Thymus (tissue), 11 donors: ENCODE measurements at regions not wholly inside any gene's neighbourhood (a gene's known extent, or its start where the extent isn't known, plus 50 kb on each side); places are given as distances from the start of the nearest gene placed in this dataset.

Experiments
- DNase-seq, 9 donors: peaks; one replicate each; pipeline ENCODE4 v3.0.0-alpha.2; 2013; ENCODE audit warnings: low spot score in 9 of 9, low read depth in 6 of 9, missing footprints in 1 of 9
- H3K27ac ChIP-seq, 2 donors: one replicate each; pipeline ENCODE4 v1.5.1; 2013; ENCODE audit warnings: control low read depth in 1 of 2, low read depth in 1 of 2, low read length in 1 of 2, mild to moderate bottlenecking in 1 of 2, moderate library complexity in 1 of 2
- H3K27me3 ChIP-seq, 2 donors: one replicate each; pipeline ENCODE4 v1.5.1; 2013; ENCODE audit warnings: low read length in 1 of 2; ENCODE audit not compliant: control insufficient read depth in 2 of 2, insufficient read depth in 1 of 2
- H3K36me3 ChIP-seq, 2 donors: one replicate each; pipeline ENCODE4 v1.5.1; 2013; ENCODE audit warnings: low read length in 1 of 2, mild to moderate bottlenecking in 1 of 2, moderate library complexity in 1 of 2; ENCODE audit not compliant: control insufficient read depth in 2 of 2, insufficient read depth in 2 of 2
- H3K4me1 ChIP-seq, 2 donors: one replicate each; pipeline ENCODE4 v1.5.1; 2013; ENCODE audit warnings: low read length in 2 of 2; ENCODE audit not compliant: control insufficient read depth in 2 of 2, insufficient read depth in 2 of 2
- H3K4me3 ChIP-seq, 2 donors: one replicate each; pipeline ENCODE4 v1.5.1; 2013; ENCODE audit warnings: low read length in 2 of 2, control low read depth in 1 of 2, mild to moderate bottlenecking in 1 of 2
- H3K9me3 ChIP-seq, 2 donors: one replicate each; pipeline ENCODE4 v1.5.1; 2013; ENCODE audit warnings: low read length in 1 of 2, mild to moderate bottlenecking in 1 of 2; ENCODE audit not compliant: control insufficient read depth in 2 of 2, insufficient read depth in 1 of 2
- WGBS: extraction: QIAGEN DNeasy Blood & Tissue Kit; methylation state at CpG from one replicate; pipeline ENCODE4 v1.1.7; 2013; 5-methylcytosine and 5-hydroxymethylcytosine counted together
- donor health status: healthy.

GRCh38 chr5:145510769-145511168 is 324.4 kb downstream of the PRELID2 start:
- Histone ChIP-seq H3K36me3 (no peaks in the 10 kb centered on the region), H3K27ac (no peak overlapping the region), H3K4me1 (no peaks in the 10 kb centered on the region), H3K4me3 (no peak overlapping the region), H3K27me3 (no peaks in the 10 kb centered on the region), H3K9me3 (no peaks in the 10 kb centered on the region)
- no peak for DNase-seq
- WGBS = 94% methylated on average over 2 of the region's 2 CpGs

DNA sequence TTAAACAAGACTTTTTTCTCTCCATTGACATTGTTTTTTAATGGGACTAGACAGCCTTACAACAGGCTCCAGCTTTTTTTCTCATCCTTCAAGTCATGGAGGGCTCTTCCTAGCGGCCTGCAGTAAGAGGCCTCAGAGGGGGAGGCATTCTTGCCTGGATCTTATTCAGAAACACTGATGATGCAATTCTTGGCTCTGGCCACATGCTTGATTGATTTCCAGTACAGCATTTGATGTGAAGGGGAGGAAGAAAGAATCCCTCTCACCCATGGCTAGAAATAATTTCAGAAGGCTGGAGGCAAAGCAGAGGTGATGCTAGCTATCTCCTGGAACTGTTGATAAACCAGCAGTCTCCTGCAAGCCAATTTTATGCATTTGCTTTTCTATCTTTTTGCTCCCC is 324.8 kb downstream of the PRELID2 start:
- Histone ChIP-seq H3K9me3 (no peaks in the 10 kb centered on the region), H3K27me3 (no peaks in the 10 kb centered on the region), H3K27ac (no peak overlapping the region), H3K4me3 (no peak overlapping the region), H3K4me1 (no peaks in the 10 kb centered on the region), H3K36me3 (no peaks in the 10 kb centered on the region)
- WGBS = 89% methylated on average over 1 of the region's 1 CpG
- DNase-seq = no peak

- DNase-seq = no peak
These were observed 325.6 kb downstream of the PRELID2 start for GRCh38 chr5:145509336-145510136.

GRCh38 chr5:145506185-145506850 is 328.8 kb downstream of the PRELID2 start:
- no peak overlapping the region for H3K27ac ChIP-seq
- H3K9me3 ChIP-seq = no peaks in the 10 kb centered on the region
- no peak overlapping the region for H3K4me3 ChIP-seq
- no peaks in the 10 kb centered on the region for H3K36me3 ChIP-seq
- no peaks in the 10 kb centered on the region for H3K27me3 ChIP-seq
- WGBS = 91% methylated on average over 3 of the region's 3 CpGs
- no peak for DNase-seq
- no peaks in the 10 kb centered on the region for H3K4me1 ChIP-seq

More at GRCh38 chr5:145509336-145510136, 325.6 kb downstream of the PRELID2 start:
- 89% methylated on average over 2 of the region's 2 CpGs for WGBS
- H3K9me3 ChIP-seq = no peaks in the 10 kb centered on the region
- no peaks in the 10 kb centered on the region for H3K4me1 ChIP-seq
- no peak overlapping the region for H3K4me3 ChIP-seq
- H3K36me3 ChIP-seq = no peaks in the 10 kb centered on the region
- no peak overlapping the region for H3K27ac ChIP-seq
- H3K27me3 ChIP-seq = no peaks in the 10 kb centered on the region

GRCh38 chr5:145502906-145503305 is 332.2 kb downstream of the PRELID2 start:
- Histone ChIP-seq H3K4me1 (no peaks in the 10 kb centered on the region), H3K4me3 (no peak overlapping the region), H3K9me3 (no peaks in the 10 kb centered on the region), H3K36me3 (no peaks in the 10 kb centered on the region), H3K27ac (no peak overlapping the region), H3K27me3 (no peaks in the 10 kb centered on the region)
- WGBS = 91% methylated on average over 1 of the region's 1 CpG
- DNase-seq = no peak

DNA sequence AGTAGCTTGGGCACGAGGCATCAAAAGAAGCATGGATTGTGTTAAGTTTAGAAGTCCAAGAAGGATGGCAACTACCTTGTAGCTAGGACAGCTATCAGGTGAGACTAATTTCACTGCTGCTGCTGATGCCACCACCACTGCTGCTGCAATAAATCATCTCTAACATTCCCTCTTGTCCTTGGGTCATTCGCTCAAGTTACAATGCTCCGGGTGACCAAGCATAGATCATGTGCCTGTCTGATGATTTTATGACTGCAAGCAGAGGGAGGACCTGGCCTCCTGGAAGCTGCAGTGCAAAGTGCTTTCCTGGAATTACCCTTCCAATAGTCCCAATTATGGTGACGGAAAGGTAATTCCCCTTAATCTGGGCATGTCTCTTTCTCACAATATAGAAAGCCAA is 334.4 kb downstream of the PRELID2 start:
- Histone ChIP-seq H3K36me3 (no peaks in the 10 kb centered on the region), H3K27me3 (no peaks in the 10 kb centered on the region), H3K27ac (no peak overlapping the region), H3K9me3 (no peaks in the 10 kb centered on the region), H3K4me3 (no peak overlapping the region), H3K4me1 (no peaks in the 10 kb centered on the region)
- 90% methylated on average over 4 of the region's 4 CpGs for WGBS
- DNase-seq = no peak

GRCh38 chr5:145499483-145499882 is 335.7 kb downstream of the PRELID2 start:
- WGBS = 65% methylated on average over 4 of the region's 4 CpGs
- no peak for DNase-seq

DNA sequence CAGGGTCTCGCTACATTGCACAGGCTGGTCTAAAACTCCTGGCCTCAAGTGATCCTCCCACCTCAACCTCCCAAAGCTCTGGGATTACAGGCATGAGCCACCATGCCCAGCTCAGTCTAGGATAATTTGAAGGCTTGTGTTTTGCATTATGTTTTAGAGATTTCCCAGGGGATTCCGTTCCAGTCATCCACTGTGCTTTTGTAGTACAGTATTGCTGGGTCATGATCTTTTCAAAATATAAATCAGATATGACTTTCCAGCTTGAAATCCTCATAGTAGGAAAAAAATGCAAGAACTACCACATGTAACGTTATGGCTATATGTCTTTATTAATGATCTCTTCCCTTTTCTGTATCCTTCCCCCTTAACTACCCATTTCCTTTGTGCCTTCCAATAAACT is 338.1 kb downstream of the PRELID2 start:
- no peak overlapping the region for H3K27ac ChIP-seq
- WGBS = 79% methylated on average over 3 of the region's 3 CpGs
- H3K9me3 ChIP-seq = no peaks in the 10 kb centered on the region
- H3K4me1 ChIP-seq = no peaks in the 10 kb centered on the region
- no peak for DNase-seq
- H3K27me3 ChIP-seq = no peaks in the 10 kb centered on the region
- H3K4me3 ChIP-seq = no peak overlapping the region
- no peaks in the 10 kb centered on the region for H3K36me3 ChIP-seq

More at GRCh38 chr5:145499483-145499882, 335.7 kb downstream of the PRELID2 start:
- no peaks in the 10 kb centered on the region for H3K9me3 ChIP-seq
- H3K27me3 ChIP-seq = no peaks in the 10 kb centered on the region
- H3K36me3 ChIP-seq = no peaks in the 10 kb centered on the region
- no peaks in the 10 kb centered on the region for H3K4me1 ChIP-seq
- H3K27ac ChIP-seq = no peak overlapping the region
- H3K4me3 ChIP-seq = no peak overlapping the region

DNA sequence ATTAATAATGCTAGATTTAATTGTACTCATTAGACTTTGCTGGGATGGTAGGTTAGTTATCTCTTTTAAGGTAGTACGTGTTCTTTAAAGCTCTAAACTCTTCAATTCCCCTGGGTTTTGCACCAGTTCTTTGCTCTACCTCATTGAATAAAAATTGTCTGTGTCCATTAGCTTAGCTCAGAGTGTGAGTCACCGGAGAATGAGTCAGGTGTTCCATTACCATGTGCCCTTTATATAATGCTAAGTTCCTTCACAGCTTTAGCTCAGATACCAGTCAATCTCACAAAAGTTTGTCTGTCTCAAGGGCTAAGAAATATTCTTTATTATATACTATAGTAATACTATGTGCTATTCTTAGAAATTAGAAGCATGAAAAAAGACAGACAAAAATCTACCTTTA is 339.4 kb downstream of the PRELID2 start:
- Histone ChIP-seq H3K27me3 (no peaks in the 10 kb centered on the region), H3K27ac (no peak overlapping the region), H3K36me3 (no peaks in the 10 kb centered on the region), H3K4me3 (no peak overlapping the region), H3K9me3 (no peaks in the 10 kb centered on the region), H3K4me1 (no peaks in the 10 kb centered on the region)
- 97% methylated on average over 2 of the region's 2 CpGs for WGBS
- no peak for DNase-seq
